GM23338 (cell line): ENCODE measurements at regions not wholly inside any gene's neighbourhood (a gene's known extent, or its start where the extent isn't known, plus 50 kb on each side); places are given as distances from the start of the nearest gene placed in this dataset.

Source experiments
- ATAC-seq: fragments of 200-7000 bp; cut with Tn5 transposase; 3 replicates; pipeline ENCODE4 v1.9.1; 2020
- DNase-seq: peaks from one replicate; pipeline ENCODE4 v3.0.0-alpha.2; 2015; ENCODE audit warnings: low spot score
- H2AFZ ChIP-seq: fragments of 200-600 bp; sonication (generic); 2 replicates; pipeline ENCODE4 v1.8.0; 2016; ENCODE audit warnings: antibody characterized with exemption, mild to moderate bottlenecking, moderate library complexity
- H3F3A ChIP-seq: fragments of 200-600 bp; sonication (generic); replicated peaks from 2 replicates; pipeline ENCODE4 v1.8.0; 2017; ENCODE audit warnings: antibody characterized with exemption, mixed run types, low read depth
- H3K27ac ChIP-seq: fragments of 200-600 bp; sonication (generic); 2 replicates; pipeline ENCODE4 v1.6.1; 2016; ENCODE audit warnings: low read depth
- H3K27me3 ChIP-seq: fragments of 200-600 bp; sonication (generic); 2 replicates; pipeline ENCODE4 v1.8.0; 2016; ENCODE audit warnings: mild to moderate bottlenecking, mixed run types, moderate library complexity; ENCODE audit not compliant: insufficient read depth
- H3K36me3 ChIP-seq: fragments of 200-600 bp; sonication (generic); 2 replicates; pipeline ENCODE4 v1.8.0; 2016; ENCODE audit warnings: mild to moderate bottlenecking; ENCODE audit not compliant: insufficient read depth
- H3K4me1 ChIP-seq: fragments of 200-600 bp; sonication (generic); 2 replicates; pipeline ENCODE4 v1.8.0; 2016; ENCODE audit warnings: mild to moderate bottlenecking, moderate library complexity; ENCODE audit not compliant: insufficient read depth
- H3K4me2 ChIP-seq: fragments of 200-600 bp; sonication (generic); 2 replicates; pipeline ENCODE4 v1.7.1; 2017; ENCODE audit warnings: mixed run types
- H3K4me3 ChIP-seq: fragments of 200-600 bp; sonication (generic); 2 replicates; pipeline ENCODE4 v1.6.1; 2016; ENCODE audit warnings: mixed run types
- H3K79me2 ChIP-seq: fragments of 200-600 bp; sonication (generic); replicated peaks from 2 replicates; pipeline ENCODE4 v1.8.0; 2017; ENCODE audit warnings: mild to moderate bottlenecking; ENCODE audit not compliant: insufficient read depth
- H3K9me2 ChIP-seq: fragments of 200-600 bp; sonication (generic); 2 replicates; pipeline ENCODE4 v1.8.0; 2017; ENCODE audit not compliant: insufficient read depth
- H4K20me1 ChIP-seq: fragments of 200-600 bp; sonication (generic); replicated peaks from 2 replicates; pipeline ENCODE4 v1.8.0; 2017; ENCODE audit warnings: mild to moderate bottlenecking; ENCODE audit not compliant: insufficient read depth
- H3K27ac Mint-ChIP-seq: 2 replicates; pipeline ENCODE4 v1.8.0; 2020; ENCODE audit warnings: inconsistent platforms, mild to moderate bottlenecking, moderate library complexity, mixed read lengths
- H3K27me3 Mint-ChIP-seq: 3 replicates; pipeline ENCODE4 v1.8.0; 2022; ENCODE audit warnings: low read depth, mild to moderate bottlenecking, moderate library complexity, mixed read lengths, inconsistent platforms; ENCODE audit not compliant: insufficient read depth, poor library complexity
- H3K36me3 Mint-ChIP-seq: 3 replicates; pipeline ENCODE4 v1.8.0; 2021; ENCODE audit warnings: low read depth, mild to moderate bottlenecking, inconsistent platforms, moderate library complexity, mixed read lengths
- H3K4me1 Mint-ChIP-seq: 3 replicates; pipeline ENCODE4 v1.8.0; 2020; ENCODE audit warnings: mild to moderate bottlenecking, inconsistent platforms, mixed read lengths
- H3K4me3 Mint-ChIP-seq: 3 replicates; pipeline ENCODE4 v1.8.0; 2021; ENCODE audit warnings: moderate library complexity, mild to moderate bottlenecking, inconsistent platforms, mixed read lengths
- H3K9me3 Mint-ChIP-seq: 3 replicates; pipeline ENCODE4 v1.8.0; 2020; ENCODE audit warnings: moderate library complexity, mild to moderate bottlenecking, inconsistent platforms, mixed read lengths
- CREB1 ChIP-seq: fragments of 250-450 bp; sonication (Bioruptor Pico); IDR thresholded peaks from 2 replicates; pipeline ENCODE4 v1.5.0; 2020; ENCODE audit warnings: low read depth, mild to moderate bottlenecking, moderate library complexity
- JUNB ChIP-seq: IDR thresholded peaks from one replicate; pipeline ENCODE4 v1.6.1; 2016; ENCODE audit warnings: antibody characterized with exemption; ENCODE audit not compliant: unreplicated experiment
- NANOG ChIP-seq: IDR thresholded peaks from 2 replicates; pipeline ENCODE4 v1.6.1; 2016; ENCODE audit warnings: antibody characterized with exemption, borderline replicate concordance
- REST ChIP-seq: IDR thresholded peaks from one replicate; pipeline ENCODE4 v1.6.1; 2018; ENCODE audit warnings: antibody characterized with exemption; ENCODE audit not compliant: unreplicated experiment
- STAT1 ChIP-seq: IDR thresholded peaks from one replicate; pipeline ENCODE4 v1.6.1; 2016; ENCODE audit warnings: antibody characterized with exemption; ENCODE audit not compliant: unreplicated experiment
- ZNF331 ChIP-seq: fragments of 250-450 bp; sonication (Bioruptor Pico); IDR thresholded peaks from 2 replicates; pipeline ENCODE4 v1.5.0; 2020; ENCODE audit warnings: low read depth, mild to moderate bottlenecking, moderate library complexity
- TF ChIP-seq, protein P1 (sequence below): fragments of 250-450 bp; sonication (Bioruptor Pico); IDR thresholded peaks from 2 replicates; pipeline ENCODE4 v1.5.0; 2020; ENCODE audit warnings: mild to moderate bottlenecking, moderate library complexity
- TF ChIP-seq, protein P2 (sequence below): IDR thresholded peaks from 2 replicates; pipeline ENCODE4 v1.6.1; 2016; ENCODE audit warnings: antibody characterized with exemption

DNA sequence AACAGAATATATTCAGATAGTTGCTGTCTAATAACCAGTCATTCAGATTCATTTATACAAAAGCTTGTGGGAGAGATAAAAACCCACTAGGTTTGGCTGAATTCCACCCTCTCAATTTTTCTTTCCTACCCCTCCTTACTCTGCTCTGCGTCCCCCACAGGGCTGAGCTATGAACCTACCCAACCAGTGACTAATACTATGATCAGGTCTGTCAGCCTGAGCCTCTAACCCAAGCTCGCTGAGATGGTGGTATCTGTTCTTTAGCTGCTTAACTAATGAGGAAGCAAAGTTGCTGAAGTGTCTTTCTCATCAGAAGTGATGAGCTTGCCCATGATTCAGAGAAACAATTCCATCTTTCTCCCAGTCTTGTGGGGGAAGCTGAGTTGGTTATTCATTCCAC lies 248.7 kb upstream of the GPR26 start:
- Mint-ChIP-seq H3K4me1 (no peaks in the 10 kb centered on the region), H3K27ac (no peak overlapping the region), H3K36me3 (no peaks in the 10 kb centered on the region), H3K9me3 (no peaks in the 10 kb centered on the region), H3K27me3 (peaks cover 2% of the 10 kb centered on the region), H3K4me3 (no peak overlapping the region)
- H2AFZ ChIP-seq: no peak overlapping the region
- no peaks in the 10 kb centered on the region for H3K9me2 ChIP-seq
- H3K4me3 ChIP-seq: no peak overlapping the region
- H3K36me3 ChIP-seq: no peaks in the 10 kb centered on the region
- no peaks in the 10 kb centered on the region for H3K4me1 ChIP-seq
- ATAC-seq (no peak), DNase-seq (no peak)
- no peaks in the 10 kb centered on the region for H3K27me3 ChIP-seq
- TF ChIP-seq NANOG (no peak), ZNF331 (no peak), CREB1 (CRISPR knock-in tag) (no peak), STAT1 (no peak), JUNB (no peak)
- TF ChIP-seq, protein P1, sequence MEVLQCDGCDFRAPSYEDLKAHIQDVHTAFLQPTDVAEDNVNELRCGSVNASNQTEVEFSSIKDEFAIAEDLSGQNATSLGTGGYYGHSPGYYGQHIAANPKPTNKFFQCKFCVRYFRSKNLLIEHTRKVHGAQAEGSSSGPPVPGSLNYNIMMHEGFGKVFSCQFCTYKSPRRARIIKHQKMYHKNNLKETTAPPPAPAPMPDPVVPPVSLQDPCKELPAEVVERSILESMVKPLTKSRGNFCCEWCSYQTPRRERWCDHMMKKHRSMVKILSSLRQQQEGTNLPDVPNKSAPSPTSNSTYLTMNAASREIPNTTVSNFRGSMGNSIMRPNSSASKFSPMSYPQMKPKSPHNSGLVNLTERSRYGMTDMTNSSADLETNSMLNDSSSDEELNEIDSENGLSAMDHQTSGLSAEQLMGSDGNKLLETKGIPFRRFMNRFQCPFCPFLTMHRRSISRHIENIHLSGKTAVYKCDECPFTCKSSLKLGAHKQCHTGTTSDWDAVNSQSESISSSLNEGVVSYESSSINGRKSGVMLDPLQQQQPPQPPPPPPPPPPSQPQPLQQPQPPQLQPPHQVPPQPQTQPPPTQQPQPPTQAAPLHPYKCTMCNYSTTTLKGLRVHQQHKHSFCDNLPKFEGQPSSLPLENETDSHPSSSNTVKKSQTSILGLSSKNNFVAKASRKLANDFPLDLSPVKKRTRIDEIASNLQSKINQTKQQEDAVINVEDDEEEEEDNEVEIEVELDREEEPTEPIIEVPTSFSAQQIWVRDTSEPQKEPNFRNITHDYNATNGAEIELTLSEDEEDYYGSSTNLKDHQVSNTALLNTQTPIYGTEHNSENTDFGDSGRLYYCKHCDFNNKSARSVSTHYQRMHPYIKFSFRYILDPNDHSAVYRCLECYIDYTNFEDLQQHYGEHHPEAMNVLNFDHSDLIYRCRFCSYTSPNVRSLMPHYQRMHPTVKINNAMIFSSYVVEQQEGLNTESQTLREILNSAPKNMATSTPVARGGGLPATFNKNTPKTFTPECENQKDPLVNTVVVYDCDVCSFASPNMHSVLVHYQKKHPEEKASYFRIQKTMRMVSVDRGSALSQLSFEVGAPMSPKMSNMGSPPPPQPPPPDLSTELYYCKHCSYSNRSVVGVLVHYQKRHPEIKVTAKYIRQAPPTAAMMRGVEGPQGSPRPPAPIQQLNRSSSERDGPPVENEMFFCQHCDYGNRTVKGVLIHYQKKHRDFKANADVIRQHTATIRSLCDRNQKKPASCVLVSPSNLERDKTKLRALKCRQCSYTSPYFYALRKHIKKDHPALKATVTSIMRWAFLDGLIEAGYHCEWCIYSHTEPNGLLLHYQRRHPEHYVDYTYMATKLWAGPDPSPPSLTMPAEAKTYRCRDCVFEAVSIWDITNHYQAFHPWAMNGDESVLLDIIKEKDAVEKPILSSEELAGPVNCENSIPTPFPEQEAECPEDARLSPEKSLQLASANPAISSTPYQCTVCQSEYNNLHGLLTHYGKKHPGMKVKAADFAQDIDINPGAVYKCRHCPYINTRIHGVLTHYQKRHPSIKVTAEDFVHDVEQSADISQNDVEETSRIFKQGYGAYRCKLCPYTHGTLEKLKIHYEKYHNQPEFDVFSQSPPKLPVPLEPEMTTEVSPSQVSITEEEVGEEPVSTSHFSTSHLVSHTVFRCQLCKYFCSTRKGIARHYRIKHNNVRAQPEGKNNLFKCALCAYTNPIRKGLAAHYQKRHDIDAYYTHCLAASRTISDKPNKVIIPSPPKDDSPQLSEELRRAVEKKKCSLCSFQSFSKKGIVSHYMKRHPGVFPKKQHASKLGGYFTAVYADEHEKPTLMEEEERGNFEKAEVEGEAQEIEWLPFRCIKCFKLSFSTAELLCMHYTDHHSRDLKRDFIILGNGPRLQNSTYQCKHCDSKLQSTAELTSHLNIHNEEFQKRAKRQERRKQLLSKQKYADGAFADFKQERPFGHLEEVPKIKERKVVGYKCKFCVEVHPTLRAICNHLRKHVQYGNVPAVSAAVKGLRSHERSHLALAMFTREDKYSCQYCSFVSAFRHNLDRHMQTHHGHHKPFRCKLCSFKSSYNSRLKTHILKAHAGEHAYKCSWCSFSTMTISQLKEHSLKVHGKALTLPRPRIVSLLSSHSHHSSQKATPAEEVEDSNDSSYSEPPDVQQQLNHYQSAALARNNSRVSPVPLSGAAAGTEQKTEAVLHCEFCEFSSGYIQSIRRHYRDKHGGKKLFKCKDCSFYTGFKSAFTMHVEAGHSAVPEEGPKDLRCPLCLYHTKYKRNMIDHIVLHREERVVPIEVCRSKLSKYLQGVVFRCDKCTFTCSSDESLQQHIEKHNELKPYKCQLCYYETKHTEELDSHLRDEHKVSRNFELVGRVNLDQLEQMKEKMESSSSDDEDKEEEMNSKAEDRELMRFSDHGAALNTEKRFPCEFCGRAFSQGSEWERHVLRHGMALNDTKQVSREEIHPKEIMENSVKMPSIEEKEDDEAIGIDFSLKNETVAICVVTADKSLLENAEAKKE (CRISPR knock-in tag): no peak
- H3K79me2 ChIP-seq: no peaks in the 10 kb centered on the region
- H3K4me2 ChIP-seq: no peak overlapping the region
- no peak overlapping the region for H3K27ac ChIP-seq
- no peaks in the 10 kb centered on the region for H3F3A ChIP-seq
- no peaks in the 10 kb centered on the region for H4K20me1 ChIP-seq

DNA sequence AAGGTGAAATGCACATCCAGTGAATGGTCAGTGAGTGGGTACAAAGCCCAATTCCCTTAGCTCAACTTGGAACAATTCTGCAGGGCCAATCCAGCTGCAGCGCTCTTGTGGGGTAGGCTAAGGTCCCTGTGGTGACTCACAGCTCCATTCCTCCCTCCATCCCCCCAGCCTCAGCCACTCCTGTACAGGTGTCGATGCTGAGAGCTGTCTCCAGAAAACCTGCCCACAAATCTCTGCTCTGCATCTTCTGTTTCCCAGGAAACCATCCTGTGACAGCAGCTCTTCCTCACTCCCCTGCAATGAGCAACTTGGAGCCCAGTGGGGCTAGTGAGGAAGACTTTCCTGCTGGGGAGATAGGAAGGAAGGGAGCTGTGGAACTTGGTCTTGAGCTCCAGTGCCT lies 244.7 kb upstream of the GPR26 start:
- H3K4me2 ChIP-seq: no peak overlapping the region
- H3K9me3 Mint-ChIP-seq: no peaks in the 10 kb centered on the region; the same call in 2 of the 3 replicates
- peaks cover 9% of the 10 kb centered on the region; the same call in 1 of the 2 replicates for H3K9me2 ChIP-seq
- H3K27ac Mint-ChIP-seq: no peak overlapping the region
- no peak overlapping the region for H3K4me3 ChIP-seq
- H3K79me2 ChIP-seq: no peaks in the 10 kb centered on the region
- H3K4me3 Mint-ChIP-seq: no peak overlapping the region
- DNase-seq (no peak), ATAC-seq (no peak)
- peaks cover 8% of the 10 kb centered on the region; the same call in 2 of the 3 replicates for H3K4me1 Mint-ChIP-seq
- no peaks in the 10 kb centered on the region for H3K36me3 Mint-ChIP-seq
- H3K27me3 Mint-ChIP-seq: peaks cover 2% of the 10 kb centered on the region
- H3K27ac ChIP-seq: no peak overlapping the region
- H3K36me3 ChIP-seq: no peaks in the 10 kb centered on the region
- no peaks in the 10 kb centered on the region for H4K20me1 ChIP-seq
- 0 out of 2 replicates have a peak, but pooled peaks cover 4% of the 10 kb centered on the region for H3K4me1 ChIP-seq
- H2AFZ ChIP-seq: no peak overlapping the region
- no peaks in the 10 kb centered on the region for H3F3A ChIP-seq
- no peak for TF ChIP-seq REST
- TF ChIP-seq, protein P2, sequence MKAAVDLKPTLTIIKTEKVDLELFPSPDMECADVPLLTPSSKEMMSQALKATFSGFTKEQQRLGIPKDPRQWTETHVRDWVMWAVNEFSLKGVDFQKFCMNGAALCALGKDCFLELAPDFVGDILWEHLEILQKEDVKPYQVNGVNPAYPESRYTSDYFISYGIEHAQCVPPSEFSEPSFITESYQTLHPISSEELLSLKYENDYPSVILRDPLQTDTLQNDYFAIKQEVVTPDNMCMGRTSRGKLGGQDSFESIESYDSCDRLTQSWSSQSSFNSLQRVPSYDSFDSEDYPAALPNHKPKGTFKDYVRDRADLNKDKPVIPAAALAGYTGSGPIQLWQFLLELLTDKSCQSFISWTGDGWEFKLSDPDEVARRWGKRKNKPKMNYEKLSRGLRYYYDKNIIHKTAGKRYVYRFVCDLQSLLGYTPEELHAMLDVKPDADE: no peak
- no peaks in the 10 kb centered on the region for H3K27me3 ChIP-seq
